ENCODE measurements at regions not wholly inside any gene's neighbourhood (a gene's known extent, or its start where the extent isn't known, plus 50 kb on each side); places are given as distances from the start of the nearest gene placed in this dataset.

- H3K9me3 ChIP-seq (ENCODE audit: low read length), result no peaks in the 10 kb centered on the region
- no peak overlapping the region for H3K4me2 ChIP-seq (ENCODE audit: low read length)
- H3K27ac ChIP-seq (ENCODE audit: low read length), result no peak overlapping the region
- no peak overlapping the region for H2AFZ ChIP-seq (ENCODE audit: low read depth, low read length)
- no peak overlapping the region for H3K4me3 ChIP-seq (ENCODE audit: low read length)
- TF ChIP-seq CTCF (IDR thresholded peaks at IDR 0.05; ENCODE audit: poor library complexity, severe bottlenecking) (no peak), EZH2 (IDR thresholded peaks at IDR 0.05; ENCODE audit: borderline replicate concordance, insufficient read depth, low read length, poor library complexity, severe bottlenecking) (no peak), REST (IDR thresholded peaks at IDR 0.05; ENCODE audit: borderline replicate concordance) (no peak), EP300 (conservative IDR thresholded peaks at IDR 0.05; ENCODE audit: poor library complexity, severe bottlenecking) (no peak), SMC3 (conservative IDR thresholded peaks at IDR 0.05; ENCODE audit: poor library complexity) (no peak), TAF1 (IDR thresholded peaks at IDR 0.05; ENCODE audit: low read depth) (no peak)
- H3K9ac ChIP-seq (ENCODE audit: low read length), result no peak overlapping the region
- no peaks in the 10 kb centered on the region for H4K20me1 ChIP-seq (ENCODE audit: insufficient read depth)
- no peaks in the 10 kb centered on the region for H3F3A ChIP-seq (ENCODE audit: insufficient read depth, low read length, poor library complexity, severe bottlenecking)
- H3K9me2 ChIP-seq (ENCODE audit: insufficient read depth, low read length), result no peaks in the 10 kb centered on the region
- no peaks in the 10 kb centered on the region for H3K27me3 ChIP-seq (ENCODE audit: insufficient read depth, low read depth, low read length)
- H3K36me3 ChIP-seq (ENCODE audit: insufficient read depth, low read length), result peaks cover 3% of the 10 kb centered on the region
- no peaks in the 10 kb centered on the region for H3K79me2 ChIP-seq (replicated peaks; ENCODE audit: insufficient read depth, low read length)
Measured at GRCh38 chr12:104833756-104834155, 124.3 kb downstream of the SLC41A2 start.

GRCh38 chr12:104828015-104828414 lies 130.1 kb downstream of the SLC41A2 start:
- no peak overlapping the region for H3K9ac ChIP-seq (ENCODE audit: low read length)
- H4K20me1 ChIP-seq (ENCODE audit: insufficient read depth), result no peaks in the 10 kb centered on the region
- H3K9me3 ChIP-seq (ENCODE audit: low read length), result no peaks in the 10 kb centered on the region
- no peak overlapping the region for H3K4me3 ChIP-seq (ENCODE audit: low read length)
- no peaks in the 10 kb centered on the region for H3K27me3 ChIP-seq (ENCODE audit: insufficient read depth, low read depth, low read length)
- no peak for TF ChIP-seq RAD21 (conservative IDR thresholded peaks at IDR 0.05)
- TF ChIP-seq POLR2AphosphoS5 (IDR thresholded peaks at IDR 0.05), result no peak
- no peak for TF ChIP-seq SMC3 (conservative IDR thresholded peaks at IDR 0.05; ENCODE audit: poor library complexity)
- no peak overlapping the region for H2AFZ ChIP-seq (ENCODE audit: low read depth, low read length)
- no peaks in the 10 kb centered on the region for H3K79me2 ChIP-seq (replicated peaks; ENCODE audit: insufficient read depth, low read length)
- H3K36me3 ChIP-seq (ENCODE audit: insufficient read depth, low read length), result no peaks in the 10 kb centered on the region
- no peak overlapping the region for H3K4me2 ChIP-seq (ENCODE audit: low read length)
- no peaks in the 10 kb centered on the region for H3K9me2 ChIP-seq (ENCODE audit: insufficient read depth, low read length)
- H3K27ac ChIP-seq (ENCODE audit: low read length), result no peak overlapping the region
- no peaks in the 10 kb centered on the region for H3F3A ChIP-seq (ENCODE audit: insufficient read depth, low read length, poor library complexity, severe bottlenecking)

GRCh38 chr12:104827587-104827986 lies 130.5 kb downstream of the SLC41A2 start:
- H3K79me2 ChIP-seq (replicated peaks; ENCODE audit: insufficient read depth, low read length), result no peaks in the 10 kb centered on the region
- H3K27me3 ChIP-seq (ENCODE audit: insufficient read depth, low read depth, low read length), result no peaks in the 10 kb centered on the region
- no peak for TF ChIP-seq MXI1 (conservative IDR thresholded peaks at IDR 0.05; ENCODE audit: poor library complexity, severe bottlenecking)
- no peak for TF ChIP-seq POLR2AphosphoS5 (IDR thresholded peaks at IDR 0.05)
- no peak for TF ChIP-seq TAF1 (IDR thresholded peaks at IDR 0.05; ENCODE audit: low read depth)
- no peak for TF ChIP-seq EZH2 (IDR thresholded peaks at IDR 0.05; ENCODE audit: borderline replicate concordance, insufficient read depth, low read length, poor library complexity, severe bottlenecking)
- TF ChIP-seq CTCF (IDR thresholded peaks at IDR 0.05; ENCODE audit: poor library complexity, severe bottlenecking), result no peak
- TF ChIP-seq RAD21 (conservative IDR thresholded peaks at IDR 0.05), result no peak
- no peak for TF ChIP-seq EP300 (conservative IDR thresholded peaks at IDR 0.05; ENCODE audit: poor library complexity, severe bottlenecking)
- TF ChIP-seq REST (IDR thresholded peaks at IDR 0.05; ENCODE audit: borderline replicate concordance), result no peak
- no peak for TF ChIP-seq SMC3 (conservative IDR thresholded peaks at IDR 0.05; ENCODE audit: poor library complexity)
- no peaks in the 10 kb centered on the region for H3K9me2 ChIP-seq (ENCODE audit: insufficient read depth, low read length)
- H3K9me3 ChIP-seq (ENCODE audit: low read length), result no peaks in the 10 kb centered on the region
- no peaks in the 10 kb centered on the region for H3K36me3 ChIP-seq (ENCODE audit: insufficient read depth, low read length)
- no peak overlapping the region for H3K9ac ChIP-seq (ENCODE audit: low read length)
- no peak overlapping the region for H2AFZ ChIP-seq (ENCODE audit: low read depth, low read length)
- H3K4me3 ChIP-seq (ENCODE audit: low read length), result no peak overlapping the region
- no peaks in the 10 kb centered on the region for H4K20me1 ChIP-seq (ENCODE audit: insufficient read depth)
- H3F3A ChIP-seq (ENCODE audit: insufficient read depth, low read length, poor library complexity, severe bottlenecking), result no peaks in the 10 kb centered on the region
- H3K4me2 ChIP-seq (ENCODE audit: low read length), result no peak overlapping the region
- no peak overlapping the region for H3K27ac ChIP-seq (ENCODE audit: low read length)
